A549 (cell line): ENCODE measurements at regions not wholly inside any gene's neighbourhood (a gene's known extent, or its start where the extent isn't known, plus 50 kb on each side); places are given as distances from the start of the nearest gene placed in this dataset.

Experiments used
- ATAC-seq, 2 experiments: fragments of 200-7000 bp in 1 of 2; fragments of >200 bp in 1 of 2; cut with Nextera tagmentation in 1 of 2; cut with Tn5 transposase in 1 of 2; 3 replicates each; pipeline versions ENCODE4 v1.8.0 to v1.9.1; 2018 to 2020; ENCODE audit warnings: mild to moderate bottlenecking in 1 of 2, moderate library complexity in 1 of 2
- CTCF ChIA-PET: fragments of 300-600 bp; sonication (Branson Sonifier 250); formaldehyde crosslinking; extraction: SDS; loops from one replicate; lab custom pipeline; 2021; ENCODE audit warnings: antibody characterized with exemption, inconsistent platforms; lab: Yijun Ruan, JAX
- POLR2A ChIA-PET: fragments of 350-600 bp; formaldehyde crosslinking; extraction: SDS; loops from one replicate; lab custom pipeline; 2021; ENCODE audit warnings: antibody characterized with exemption, inconsistent platforms; lab: Yijun Ruan, JAX
- DNase-seq, 2 experiments: peaks; one replicate each; pipeline versions ENCODE4 v3.0.0 to v3.0.0-alpha.2; 2011 to 2016; ENCODE audit warnings: low read depth in 1 of 2, low spot score in 1 of 2
- FAIRE-seq: peaks from 2 replicates; lab custom pipeline; 2011; peaks lifted over from hg19 to GRCh38; lab: Jason Lieb, UNC
- H3K27ac ChIP-seq, 2 experiments: fragments of >200 bp; sonication (Bioruptor Twin); formaldehyde crosslinking; 3 replicates each; pipeline ENCODE4 v1.5.1; 2016 to 2017
- H3K4me1 ChIP-seq: fragments of >200 bp; sonication (Bioruptor Twin); formaldehyde crosslinking; 3 replicates; pipeline ENCODE4 v1.6.1; 2016
- H3K4me2 ChIP-seq: fragments of >200 bp; sonication (Bioruptor Twin); formaldehyde crosslinking; 3 replicates; pipeline ENCODE4 v1.6.1; 2016
- H3K4me3 ChIP-seq: fragments of >200 bp; sonication (Bioruptor Twin); formaldehyde crosslinking; 3 replicates; pipeline ENCODE4 v1.5.1; 2016
- H3K9me3 ChIP-seq: fragments of >200 bp; sonication (Bioruptor Twin); formaldehyde crosslinking; 3 replicates; pipeline ENCODE4 v1.6.1; 2016
- CBX8 ChIP-seq: fragments of 200-600 bp; sonication (generic); IDR thresholded peaks from 2 replicates; pipeline ENCODE4 v1.6.1; 2016
- CEBPB ChIP-seq, 2 experiments: fragments of >200 bp in 1 of 2; sonication (Bioruptor Twin) in 1 of 2; formaldehyde crosslinking in 1 of 2; IDR thresholded peaks; 2 replicates each; pipeline ENCODE4 v1.6.1; 2012 to 2016
- CHD2 ChIP-seq: fragments of 150-350 bp; IDR thresholded peaks from 2 replicates; pipeline ENCODE4 v1.6.1; 2014; ENCODE audit warnings: low read length; ENCODE audit not compliant: partially characterized antibody
- EHF ChIP-seq: fragments of 250-450 bp; sonication (Bioruptor Pico); IDR thresholded peaks from 2 replicates; pipeline ENCODE4 v1.5.0; 2020; ENCODE audit warnings: mild to moderate bottlenecking
- EHMT2 ChIP-seq: fragments of 200-600 bp; sonication (generic); IDR thresholded peaks from 2 replicates; pipeline ENCODE4 v1.6.1; 2016; ENCODE audit warnings: antibody characterized with exemption, low read depth, mild to moderate bottlenecking, moderate library complexity
- FOSL2 ChIP-seq, 2 experiments: fragments of 450-650 bp in 1 of 2; fragments of >200 bp in 1 of 2; sonication (Bioruptor Twin) in 1 of 2; formaldehyde crosslinking; IDR thresholded peaks; 2 replicates each; pipeline versions ENCODE4 v1.5.0 to v1.6.1; 2016 to 2020; ENCODE audit warnings: mild to moderate bottlenecking in 1 of 2, moderate library complexity in 1 of 2
- HOXB13 ChIP-seq: fragments of 250-450 bp; sonication (Bioruptor Pico); IDR thresholded peaks from 2 replicates; pipeline ENCODE4 v1.5.0; 2020; ENCODE audit warnings: low read depth, mild to moderate bottlenecking, moderate library complexity
- JUNB ChIP-seq: fragments of >200 bp; sonication (Bioruptor Twin); formaldehyde crosslinking; IDR thresholded peaks from 2 replicates; pipeline ENCODE4 v1.6.1; 2016
- MAX ChIP-seq: IDR thresholded peaks from 2 replicates; pipeline ENCODE4 v1.6.1; 2012
- MAZ ChIP-seq: fragments of 150-350 bp; IDR thresholded peaks from 2 replicates; pipeline ENCODE4 v1.6.1; 2014; ENCODE audit warnings: antibody characterized with exemption, low read depth, low read length, borderline replicate concordance
- NR3C1 ChIP-seq: fragments of >200 bp; sonication (Bioruptor Twin); formaldehyde crosslinking; IDR thresholded peaks from 3 replicates; pipeline ENCODE4 v1.6.1; 2017
- PHF8 ChIP-seq: fragments of 200-600 bp; sonication (generic); IDR thresholded peaks from 2 replicates; pipeline ENCODE4 v1.6.1; 2016; ENCODE audit warnings: low read depth, mild to moderate bottlenecking, antibody characterized with exemption, moderate library complexity, borderline replicate concordance
- RAD21 ChIP-seq, 2 experiments: fragments of >200 bp in 1 of 2; sonication (Bioruptor Twin) in 1 of 2; formaldehyde crosslinking in 1 of 2; IDR thresholded peaks in 1 of 2; conservative IDR thresholded peaks in 1 of 2; 2 replicates in 1 of 2; 3 replicates in 1 of 2; pipeline ENCODE4 v1.6.1; 2012 to 2018; ENCODE audit warnings: inconsistent platforms in 1 of 2
- RARB ChIP-seq: fragments of 250-450 bp; sonication (Bioruptor Pico); IDR thresholded peaks from 2 replicates; pipeline ENCODE4 v1.8.0; 2021; ENCODE audit warnings: mild to moderate bottlenecking, moderate library complexity
- RFX5 ChIP-seq: fragments of 450-650 bp; IDR thresholded peaks from 2 replicates; pipeline ENCODE4 v1.7.1; 2014; ENCODE audit warnings: antibody characterized with exemption, mild to moderate bottlenecking, moderate library complexity
- ZFP36 ChIP-seq: fragments of 450-650 bp; IDR thresholded peaks from 2 replicates; pipeline ENCODE4 v1.6.1; 2014; ENCODE audit warnings: borderline replicate concordance; ENCODE audit not compliant: partially characterized antibody
- ZNF302 ChIP-seq: fragments of 250-450 bp; sonication (Bioruptor Pico); IDR thresholded peaks from 2 replicates; pipeline ENCODE4 v1.9.0; 2021; ENCODE audit warnings: inconsistent platforms, mild to moderate bottlenecking, moderate library complexity
- ZSCAN20 ChIP-seq: fragments of 250-450 bp; sonication (Bioruptor Pico); IDR thresholded peaks from 2 replicates; pipeline ENCODE4 v1.8.0; 2022; ENCODE audit warnings: mild to moderate bottlenecking, moderate library complexity
- WGBS: methylation state at CpG from one replicate; pipeline ENCODE4 v1.1.6; 2017; ENCODE audit errors: missing lambda C conversion rate; 5-methylcytosine and 5-hydroxymethylcytosine counted together
- TF ChIP-seq, protein P1 (sequence below): fragments of >200 bp; sonication (Bioruptor Twin); formaldehyde crosslinking; IDR thresholded peaks from 2 replicates; pipeline ENCODE4 v1.6.1; 2016
- TF ChIP-seq, protein P2 (sequence below): fragments of 250-450 bp; sonication (Bioruptor Pico); IDR thresholded peaks from 2 replicates; pipeline ENCODE4 v1.5.0; 2020; ENCODE audit warnings: low read depth, mild to moderate bottlenecking, moderate library complexity
- TF ChIP-seq, protein P3 (sequence below): fragments of 150-350 bp; IDR thresholded peaks from 2 replicates; pipeline ENCODE4 v1.6.1; 2014; ENCODE audit warnings: low read depth, mild to moderate bottlenecking, low read length

- H3K9me3 ChIP-seq = no peaks in the 10 kb centered on the region; the same call in 2 of the 3 replicates
- TF ChIP-seq RARB (CRISPR knock-in tag) = no peak
- TF ChIP-seq CHD2 = no peak
- TF ChIP-seq EHMT2 = no peak
- TF ChIP-seq CBX8 = no peak
- no peak for DNase-seq
- no peaks in the 10 kb centered on the region for H3K4me1 ChIP-seq
- FAIRE-seq = no peak
- H3K4me2 ChIP-seq = no peak overlapping the region
- no peak for ATAC-seq
- H3K4me3 ChIP-seq = no peak overlapping the region
- ChIA-PET POLR2A (no interaction called here), CTCF (interaction anchor here (0.6 kb wide), 1 partner anchor 1033 kb away, joined by 4 read pairs; no protein-coding TSS in a partner anchor)
- H3K27ac ChIP-seq = no peak overlapping the region
Measured at GRCh38 chr5:23164971-23165370, 311.8 kb upstream of the CDH12 start.

- FAIRE-seq = no peak
- ATAC-seq = no peak
- POLR2A ChIA-PET = no interaction called here
Measured at GRCh38 chr5:23158179-23158578, 305.0 kb upstream of the CDH12 start.

DNA sequence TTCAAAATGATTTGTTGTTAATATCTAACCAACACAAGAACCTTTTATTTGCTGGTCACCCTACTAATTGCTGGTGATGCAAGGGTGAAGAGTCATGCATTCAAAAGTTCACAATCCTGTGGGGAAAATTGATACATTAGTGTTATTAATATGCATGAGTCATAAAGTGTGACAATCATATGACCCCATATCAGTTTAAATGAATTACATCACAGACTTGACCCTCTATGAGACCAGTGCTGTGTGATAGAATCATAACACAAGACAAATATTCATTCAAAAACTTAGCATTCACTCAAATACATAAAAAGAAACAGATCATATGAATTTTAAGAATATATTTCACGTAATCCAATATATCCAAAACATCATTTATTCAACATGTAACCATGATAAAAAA is 304.6 kb upstream of the CDH12 start:
- 16% methylated on average over 1 of the region's 1 CpG for WGBS
- Histone ChIP-seq H3K4me3 (no peak overlapping the region), H3K9me3 (no peaks in the 10 kb centered on the region), H3K27ac (no peak overlapping the region), H3K4me2 (no peak overlapping the region), H3K4me1 (no peaks in the 10 kb centered on the region)
- FAIRE-seq (no peak), ATAC-seq (no peak), DNase-seq (no peak)
- ChIA-PET CTCF (no interaction called here), POLR2A (no interaction called here)
- TF ChIP-seq MAX (no peak), FOSL2 (IDR thresholded peaks at IDR 0.05) (no peak), FOSL2 (CRISPR knock-in tag; IDR thresholded peaks at IDR 0.05) (0 out of 2 replicates have a peak, but pooled peaks have one; percentile 26)
- TF ChIP-seq, protein P1, sequence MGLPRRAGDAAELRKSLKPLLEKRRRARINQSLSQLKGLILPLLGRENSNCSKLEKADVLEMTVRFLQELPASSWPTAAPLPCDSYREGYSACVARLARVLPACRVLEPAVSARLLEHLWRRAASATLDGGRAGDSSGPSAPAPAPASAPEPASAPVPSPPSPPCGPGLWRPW = no peak

More at GRCh38 chr5:23158179-23158578, 305.0 kb upstream of the CDH12 start:
- no peaks in the 10 kb centered on the region for H3K4me1 ChIP-seq
- no peak overlapping the region for H3K4me3 ChIP-seq
- CTCF ChIA-PET = no interaction called here
- no peak for DNase-seq
- H3K27ac ChIP-seq = no peak overlapping the region
- no peaks in the 10 kb centered on the region for H3K9me3 ChIP-seq
- TF ChIP-seq CEBPB (IDR thresholded peaks at IDR 0.05) (no peak), ZNF302 (CRISPR knock-in tag) (no peak), NR3C1 (no peak), ZFP36 (no peak)
- H3K4me2 ChIP-seq = no peak overlapping the region
- 42% methylated on average over 2 of the region's 2 CpGs for WGBS

DNA sequence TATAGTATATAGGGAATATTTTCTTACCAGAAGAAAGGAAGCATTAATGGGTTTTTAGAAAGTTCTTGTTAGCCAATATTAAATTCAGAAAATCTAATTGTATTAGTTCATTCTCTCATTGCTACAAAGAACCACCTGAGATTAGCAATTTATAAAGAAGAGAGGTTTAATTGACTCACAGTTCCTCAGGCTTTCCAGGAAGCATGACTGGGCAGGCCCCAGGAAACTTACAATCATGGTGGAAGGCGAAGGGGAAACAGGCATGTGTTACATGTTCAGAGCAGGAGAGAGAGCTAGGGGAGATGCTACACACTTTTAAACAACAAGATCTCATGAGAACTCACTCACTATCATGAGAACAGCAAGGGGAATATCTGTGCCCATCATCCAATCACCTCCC is 304.0 kb upstream of the CDH12 start:
- no peaks in the 10 kb centered on the region for H3K9me3 ChIP-seq
- no peak for DNase-seq
- WGBS = 29% methylated on average over 1 of the region's 1 CpG
- CTCF ChIA-PET = no interaction called here
- H3K4me3 ChIP-seq = no peak overlapping the region
- no peak for TF ChIP-seq EHMT2
- no peak for TF ChIP-seq NR3C1
- TF ChIP-seq RFX5 = no peak
- no peak for TF ChIP-seq PHF8
- TF ChIP-seq, protein P2, sequence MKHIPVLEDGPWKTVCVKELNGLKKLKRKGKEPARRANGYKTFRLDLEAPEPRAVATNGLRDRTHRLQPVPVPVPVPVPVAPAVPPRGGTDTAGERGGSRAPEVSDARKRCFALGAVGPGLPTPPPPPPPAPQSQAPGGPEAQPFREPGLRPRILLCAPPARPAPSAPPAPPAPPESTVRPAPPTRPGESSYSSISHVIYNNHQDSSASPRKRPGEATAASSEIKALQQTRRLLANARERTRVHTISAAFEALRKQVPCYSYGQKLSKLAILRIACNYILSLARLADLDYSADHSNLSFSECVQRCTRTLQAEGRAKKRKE (CRISPR knock-in tag) = no peak
- TF ChIP-seq EHF (CRISPR knock-in tag) = no peak
- TF ChIP-seq MAZ = no peak
- TF ChIP-seq, protein P3, sequence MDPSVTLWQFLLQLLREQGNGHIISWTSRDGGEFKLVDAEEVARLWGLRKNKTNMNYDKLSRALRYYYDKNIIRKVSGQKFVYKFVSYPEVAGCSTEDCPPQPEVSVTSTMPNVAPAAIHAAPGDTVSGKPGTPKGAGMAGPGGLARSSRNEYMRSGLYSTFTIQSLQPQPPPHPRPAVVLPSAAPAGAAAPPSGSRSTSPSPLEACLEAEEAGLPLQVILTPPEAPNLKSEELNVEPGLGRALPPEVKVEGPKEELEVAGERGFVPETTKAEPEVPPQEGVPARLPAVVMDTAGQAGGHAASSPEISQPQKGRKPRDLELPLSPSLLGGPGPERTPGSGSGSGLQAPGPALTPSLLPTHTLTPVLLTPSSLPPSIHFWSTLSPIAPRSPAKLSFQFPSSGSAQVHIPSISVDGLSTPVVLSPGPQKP = no peak
- no peak for TF ChIP-seq HOXB13
- no peak for TF ChIP-seq ZSCAN20 (CRISPR knock-in tag)
- TF ChIP-seq RARB (CRISPR knock-in tag) = no peak
- no peak for TF ChIP-seq ZFP36
- no peak for TF ChIP-seq RAD21 (conservative IDR thresholded peaks at IDR 0.05 in 1 of 2, IDR thresholded peaks at IDR 0.05 in 1 of 2)
- no peak for TF ChIP-seq JUNB
- H3K27ac ChIP-seq = no peak overlapping the region
- no peak overlapping the region for H3K4me2 ChIP-seq
- POLR2A ChIA-PET = no interaction called here
- H3K4me1 ChIP-seq = no peaks in the 10 kb centered on the region
- ATAC-seq = no peak
- no peak for FAIRE-seq
